ENCODE measurements at regions not wholly inside any gene's neighbourhood (a gene's known extent, or its start where the extent isn't known, plus 50 kb on each side); places are given as distances from the start of the nearest gene placed in this dataset.

- H3K4me3 Mint-ChIP-seq (ENCODE audit: unreplicated experiment): no peak overlapping the region
- H3K9me3 Mint-ChIP-seq (ENCODE audit: unreplicated experiment): no peaks in the 10 kb centered on the region
- ChIA-PET POLR2A (no interaction called here), CTCF (no interaction called here)
- H3K27ac Mint-ChIP-seq (ENCODE audit: low read depth, unreplicated experiment): no peak overlapping the region
- DNase-seq (ENCODE audit: unreplicated experiment): no peak
- intact Hi-C loops (cut with micrococcal nuclease): no loop called here
- no peak for TF ChIP-seq CTCF (IDR thresholded peaks at IDR 0.05; ENCODE audit: unreplicated experiment)
- no peaks in the 10 kb centered on the region for H3K4me1 Mint-ChIP-seq (ENCODE audit: insufficient read depth, unreplicated experiment)
- BruUV-seq (replicated peaks): no TSS peak
- H3K27me3 Mint-ChIP-seq (ENCODE audit: insufficient read depth, unreplicated experiment): peaks cover 23% of the 10 kb centered on the region
- no peaks in the 10 kb centered on the region for H3K36me3 Mint-ChIP-seq (ENCODE audit: insufficient read depth, unreplicated experiment)
Observed at GRCh38 chr7:8356071-8356470, 77.3 kb upstream of the NXPH1 start.

GRCh38 chr7:8357536-8357935, 75.9 kb upstream of the NXPH1 start:
- intact Hi-C loops (cut with micrococcal nuclease): no loop called here
- no peaks in the 10 kb centered on the region for H3K36me3 Mint-ChIP-seq (ENCODE audit: insufficient read depth, unreplicated experiment)
- H3K4me1 Mint-ChIP-seq (ENCODE audit: insufficient read depth, unreplicated experiment): no peaks in the 10 kb centered on the region
- ChIA-PET POLR2A (no interaction called here), CTCF (interaction anchor here (0.6 kb wide), 1 partner anchor 76 kb away, joined by 3 read pairs; no protein-coding TSS in a partner anchor)
- no peak for DNase-seq (ENCODE audit: unreplicated experiment)
- no peak for TF ChIP-seq CTCF (IDR thresholded peaks at IDR 0.05; ENCODE audit: unreplicated experiment)
- no peak overlapping the region for H3K27ac Mint-ChIP-seq (ENCODE audit: low read depth, unreplicated experiment)
- H3K4me3 Mint-ChIP-seq (ENCODE audit: unreplicated experiment): no peak overlapping the region
- BruUV-seq (replicated peaks): no TSS peak
- H3K9me3 Mint-ChIP-seq (ENCODE audit: unreplicated experiment): no peaks in the 10 kb centered on the region
- H3K27me3 Mint-ChIP-seq (ENCODE audit: insufficient read depth, unreplicated experiment): peaks cover 31% of the 10 kb centered on the region

GRCh38 chr7:8360564-8361153, 72.8 kb upstream of the NXPH1 start:
- Mint-ChIP-seq H3K4me1 (ENCODE audit: insufficient read depth, unreplicated experiment) (no peaks in the 10 kb centered on the region), H3K27me3 (ENCODE audit: insufficient read depth, unreplicated experiment) (peaks cover 42% of the 10 kb centered on the region), H3K4me3 (ENCODE audit: unreplicated experiment) (no peak overlapping the region), H3K36me3 (ENCODE audit: insufficient read depth, unreplicated experiment) (no peaks in the 10 kb centered on the region), H3K9me3 (ENCODE audit: unreplicated experiment) (no peaks in the 10 kb centered on the region), H3K27ac (ENCODE audit: low read depth, unreplicated experiment) (no peak overlapping the region)
- TF ChIP-seq CTCF (IDR thresholded peaks at IDR 0.05; ENCODE audit: unreplicated experiment): no peak
- ChIA-PET POLR2A (no interaction called here), CTCF (no interaction called here)
- no peak for DNase-seq (ENCODE audit: unreplicated experiment)
- BruUV-seq (replicated peaks): no TSS peak
- intact Hi-C loops (cut with micrococcal nuclease): loop anchor here (10.0 kb wide), 1 partner anchor 86 kb away; no protein-coding TSS in a partner anchor

GRCh38 chr7:8362723-8363369, 70.6 kb upstream of the NXPH1 start:
- intact Hi-C loops (cut with micrococcal nuclease): loop anchor here (10.0 kb wide), 1 partner anchor 88 kb away; no protein-coding TSS in a partner anchor
- H3K27ac Mint-ChIP-seq (ENCODE audit: low read depth, unreplicated experiment): no peak overlapping the region
- BruUV-seq (replicated peaks): no TSS peak
- no peaks in the 10 kb centered on the region for H3K36me3 Mint-ChIP-seq (ENCODE audit: insufficient read depth, unreplicated experiment)
- CTCF ChIA-PET: interaction anchor here (0.5 to 1.8 kb wide), 4 partner anchors 8 to 1754 kb away, joined by 3 to 7 read pairs (median 3); no protein-coding TSS in a partner anchor
- no peaks in the 10 kb centered on the region for H3K4me1 Mint-ChIP-seq (ENCODE audit: insufficient read depth, unreplicated experiment)
- POLR2A ChIA-PET: interaction anchor here (0.6 to 1.1 kb wide), 2 partner anchors 16 to 25 kb away, joined by 3 read pairs; no protein-coding TSS in a partner anchor
- no peak for TF ChIP-seq CTCF (IDR thresholded peaks at IDR 0.05; ENCODE audit: unreplicated experiment)
- H3K9me3 Mint-ChIP-seq (ENCODE audit: unreplicated experiment): no peaks in the 10 kb centered on the region
- DNase-seq (ENCODE audit: unreplicated experiment): no peak
- peaks cover 34% of the 10 kb centered on the region for H3K27me3 Mint-ChIP-seq (ENCODE audit: insufficient read depth, unreplicated experiment)
- no peak overlapping the region for H3K4me3 Mint-ChIP-seq (ENCODE audit: unreplicated experiment)
